H1 (cell line): ENCODE measurements at regions not wholly inside any gene's neighbourhood (a gene's known extent, or its start where the extent isn't known, plus 50 kb on each side); places are given as distances from the start of the nearest gene placed in this dataset.

Experiments
- CTCF ChIA-PET: fragments of 300-600 bp; sonication (Branson Sonifier 250); formaldehyde crosslinking; loops from one replicate; lab custom pipeline; 2021; ENCODE audit not compliant: partially characterized antibody; lab: Charles Lee
- POLR2A ChIA-PET: fragments of 300-600 bp; sonication (Branson Sonifier 250); formaldehyde crosslinking; loops from one replicate; lab custom pipeline; 2021; ENCODE audit warnings: inconsistent platforms; ENCODE audit not compliant: partially characterized antibody; lab: Charles Lee
- DNase-seq, 2 experiments: peaks; one replicate each; pipeline versions ENCODE4 v3.0.0 to v3.0.0-alpha.2; 2010 to 2022; ENCODE audit warnings: low spot score in 2 of 2, low read depth in 1 of 2, mixed read lengths in 1 of 2
- FAIRE-seq: peaks from 2 replicates; lab custom pipeline; 2011; peaks lifted over from hg19 to GRCh38; lab: Jason Lieb, UNC
- H2AFZ ChIP-seq: 2 replicates; pipeline ENCODE4 v1.8.1; 2012; ENCODE audit warnings: low read length, inconsistent platforms
- H2AK5ac ChIP-seq: 2 replicates; pipeline ENCODE4 v1.6.1; 2013; ENCODE audit warnings: low read depth, low read length
- H2BK120ac ChIP-seq: replicated peaks from 2 replicates; pipeline ENCODE3; 2013; ENCODE audit warnings: low read depth, low read length, inconsistent platforms
- H2BK12ac ChIP-seq: 2 replicates; pipeline ENCODE4 v1.6.1; 2013; ENCODE audit warnings: low read depth, low read length
- H2BK15ac ChIP-seq: 2 replicates; pipeline ENCODE4 v1.6.1; 2013; ENCODE audit warnings: low read length
- H2BK20ac ChIP-seq: 2 replicates; pipeline ENCODE4 v1.6.1; 2013; ENCODE audit warnings: low read length
- H2BK5ac ChIP-seq: 2 replicates; pipeline ENCODE4 v1.6.1; 2013; ENCODE audit warnings: low read depth, low read length
- H3K14ac ChIP-seq: 2 replicates; pipeline ENCODE4 v1.6.1; 2013; ENCODE audit warnings: inconsistent platforms; ENCODE audit not compliant: insufficient read length
- H3K18ac ChIP-seq: 2 replicates; pipeline ENCODE4 v1.6.1; 2013; ENCODE audit warnings: low read length; ENCODE audit errors: extremely low read depth
- H3K23ac ChIP-seq: 2 replicates; pipeline ENCODE4 v1.6.1; 2013; ENCODE audit warnings: inconsistent platforms; ENCODE audit not compliant: insufficient read length
- H3K23me2 ChIP-seq: 2 replicates; pipeline ENCODE4 v1.6.1; 2013; ENCODE audit warnings: low read depth, low read length
- H3K27ac ChIP-seq: 2 replicates; pipeline ENCODE4 v1.6.1; 2011; ENCODE audit warnings: low read depth, low read length, inconsistent platforms
- H3K27me3 ChIP-seq, 4 experiments: replicated peaks in 1 of 4; 1 replicate in 1 of 4; 2 replicates in 3 of 4; pipeline versions ENCODE4 v1.6.1 to v1.8.1; 2011 to 2013; ENCODE audit warnings: low read length in 3 of 4, mild to moderate bottlenecking in 3 of 4, inconsistent platforms in 2 of 4, mixed read lengths in 2 of 4, moderate library complexity in 1 of 4; ENCODE audit not compliant: control insufficient read depth in 3 of 4, insufficient read depth in 3 of 4; ENCODE audit errors: extremely low read depth in 1 of 4
- H3K36me3 ChIP-seq, 4 experiments: 2 replicates each; pipeline versions ENCODE4 v1.6.1 to v1.8.1; 2011 to 2013; ENCODE audit warnings: mild to moderate bottlenecking in 4 of 4, low read length in 3 of 4, moderate library complexity in 2 of 4, control low read depth in 1 of 4, inconsistent platforms in 1 of 4; ENCODE audit not compliant: insufficient read depth in 4 of 4, control insufficient read depth in 2 of 4
- H3K4ac ChIP-seq: replicated peaks from 2 replicates; pipeline ENCODE3; 2013; ENCODE audit warnings: low read length, low read depth, mixed read lengths, inconsistent platforms; ENCODE audit not compliant: insufficient read length
- H3K4me1 ChIP-seq, 4 experiments: replicated peaks in 1 of 4; 1 replicate in 1 of 4; 2 replicates in 3 of 4; pipeline versions ENCODE4 v1.6.1 to v1.8.1; 2011 to 2013; ENCODE audit warnings: low read length in 3 of 4, inconsistent platforms in 2 of 4, mixed read lengths in 1 of 4; ENCODE audit not compliant: insufficient read depth in 4 of 4, control insufficient read depth in 3 of 4
- H3K4me2 ChIP-seq, 2 experiments: 2 replicates each; pipeline versions ENCODE4 v1.6.1 to v1.8.1; 2011 to 2013; ENCODE audit warnings: low read depth in 2 of 2, low read length in 2 of 2, control low read depth in 1 of 2, inconsistent platforms in 1 of 2, mild to moderate bottlenecking in 1 of 2; ENCODE audit not compliant: insufficient read depth in 1 of 2
- H3K4me3 ChIP-seq, 4 experiments: fragments of 200-600, 300-600 bp in 1 of 4; sonication (generic), shearing (Covaris generic), sonication (Bioruptor Twin) in 1 of 4; 2 replicates each; pipeline versions ENCODE4 v1.5.1 to v1.8.1; 2011 to 2016; ENCODE audit warnings: low read length in 4 of 4, low read depth in 3 of 4, control low read depth in 2 of 4, inconsistent platforms in 2 of 4, mild to moderate bottlenecking in 2 of 4, mixed read lengths in 1 of 4, moderate library complexity in 1 of 4; ENCODE audit not compliant: insufficient read depth in 2 of 4; ENCODE audit errors: extremely low read depth in 1 of 4
- H3K56ac ChIP-seq: replicated peaks from 2 replicates; pipeline ENCODE3; 2013; ENCODE audit warnings: low read depth, mild to moderate bottlenecking, mixed read lengths, low read length, inconsistent platforms; ENCODE audit not compliant: insufficient read length
- H3K79me1 ChIP-seq: 2 replicates; pipeline ENCODE4 v1.6.1; 2013; ENCODE audit warnings: low read depth, low read length, control low read depth
- H3K79me2 ChIP-seq, 2 experiments: 2 replicates each; pipeline versions ENCODE4 v1.6.1 to v1.8.1; 2012 to 2013; ENCODE audit warnings: low read length in 2 of 2, mild to moderate bottlenecking in 2 of 2, inconsistent platforms in 1 of 2; ENCODE audit not compliant: insufficient read depth in 2 of 2, control insufficient read depth in 1 of 2
- H3K9ac ChIP-seq, 4 experiments: replicated peaks in 1 of 4; 1 replicate in 1 of 4; 2 replicates in 3 of 4; pipeline versions ENCODE4 v1.6.1 to v1.8.1; 2011 to 2013; ENCODE audit warnings: low read depth in 3 of 4, low read length in 3 of 4, control low read depth in 2 of 4, mild to moderate bottlenecking in 2 of 4, moderate library complexity in 2 of 4, inconsistent platforms in 1 of 4; ENCODE audit errors: extremely low read depth in 1 of 4
- H3K9me3 ChIP-seq, 2 experiments: 2 replicates each; pipeline versions ENCODE4 v1.6.1 to v1.8.1; 2012 to 2013; ENCODE audit warnings: mild to moderate bottlenecking in 2 of 2, moderate library complexity in 2 of 2, control low read depth in 1 of 2, inconsistent platforms in 1 of 2, low read depth in 1 of 2, low read length in 1 of 2, mixed read lengths in 1 of 2; ENCODE audit not compliant: insufficient read depth in 2 of 2
- H4K20me1 ChIP-seq, 2 experiments: replicated peaks in 1 of 2; 2 replicates each; pipeline versions ENCODE3 to v1.8.1; 2011 to 2013; ENCODE audit warnings: inconsistent platforms in 2 of 2, low read length in 2 of 2, mild to moderate bottlenecking in 1 of 2; ENCODE audit not compliant: insufficient read depth in 2 of 2, control insufficient read depth in 1 of 2
- H4K5ac ChIP-seq: 2 replicates; pipeline ENCODE4 v1.6.1; 2013; ENCODE audit warnings: low read length, low read depth, mixed read lengths, inconsistent platforms; ENCODE audit not compliant: insufficient read length
- H4K8ac ChIP-seq: 2 replicates; pipeline ENCODE4 v1.8.0; 2013; ENCODE audit warnings: mild to moderate bottlenecking, moderate library complexity, low read length, inconsistent platforms; ENCODE audit not compliant: insufficient read depth; ENCODE audit errors: extremely low read depth
- H4K91ac ChIP-seq: replicated peaks from 2 replicates; pipeline ENCODE3; 2013; ENCODE audit warnings: low read length, mixed read lengths, inconsistent platforms; ENCODE audit not compliant: insufficient read length
- RXRA ChIP-seq: IDR thresholded peaks from 2 replicates; pipeline ENCODE4 v1.6.1; 2011; ENCODE audit warnings: low read depth, mild to moderate bottlenecking, low read length, moderate library complexity; ENCODE audit not compliant: insufficient read depth
- TAF1 ChIP-seq: IDR thresholded peaks from 2 replicates; pipeline ENCODE4 v1.6.1; 2011; ENCODE audit warnings: mild to moderate bottlenecking, low read depth, low read length
- TCF12 ChIP-seq: IDR thresholded peaks from 2 replicates; pipeline ENCODE4 v1.6.1; 2011; ENCODE audit warnings: low read depth, mild to moderate bottlenecking, low read length
- WGBS, 2 experiments: shearing (Covaris generic) in 1 of 2; methylation state at CpG; one replicate each; pipeline versions ENCODE4 v1.1.6 to v1.1.7; 2013 to 2015; ENCODE audit warnings: low lambda C conversion rate in 2 of 2, mixed read lengths in 2 of 2, inconsistent platforms in 1 of 2, low coverage in 1 of 2, missing lambda C conversion rate in 1 of 2; ENCODE audit not compliant: insufficient replicate concordance in 2 of 2, insufficient coverage in 1 of 2, insufficient read length in 1 of 2; ENCODE audit errors: extremely low coverage in 1 of 2, missing lambda C conversion rate in 1 of 2; 5-methylcytosine and 5-hydroxymethylcytosine counted together

DNA sequence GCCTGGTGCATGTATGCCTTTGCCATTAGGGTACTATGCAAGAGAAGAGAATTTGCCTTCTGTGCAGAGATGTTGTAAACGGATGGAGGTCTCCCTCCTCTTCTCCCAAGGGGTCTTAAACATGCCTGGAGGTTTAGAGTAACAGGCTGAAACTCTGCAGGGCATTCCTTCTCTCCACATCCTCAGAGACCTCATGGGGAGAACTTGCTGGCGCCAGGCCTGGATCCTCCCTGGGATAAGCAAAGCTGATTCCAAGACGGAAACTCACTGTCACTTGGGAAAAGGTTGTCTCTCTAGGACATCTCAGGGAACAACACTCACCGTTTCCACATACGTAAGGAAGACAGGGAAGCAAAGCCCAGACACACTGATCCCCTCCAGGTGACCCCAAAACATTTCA lies 76.9 kb upstream of the GPM6B start:
- POLR2A ChIA-PET = interaction anchor here (1.4 kb wide), 1 partner anchor 45 kb away, joined by 3 read pairs; no protein-coding TSS in a partner anchor
- Histone ChIP-seq H3K36me3 (no peaks in the 10 kb centered on the region), H2BK12ac (no peak overlapping the region), H4K20me1 (no peaks in the 10 kb centered on the region), H3K4me1 (peaks cover 0 to 15% (median 7%) of the 10 kb centered on the region in 4 experiments; a peak in 5 of 7 replicates), H3K79me1 (no peaks in the 10 kb centered on the region), H4K91ac (no peak overlapping the region), H3K23me2 (no peaks in the 10 kb centered on the region), H3K56ac (no peak overlapping the region)
- WGBS, 2 experiments = 86% methylated on average over 4 of the region's 5 CpGs; no CpG with 5 or more reads in 1 of the 2 experiments
- DNase-seq = no peak
- no peak for TF ChIP-seq TAF1
- no peak for TF ChIP-seq RXRA
- TF ChIP-seq TCF12 = no peak
- TF ChIP-seq, all 59 proteins: peak for 0
- no peaks in the 10 kb centered on the region for H3K27me3 ChIP-seq
- H2AK5ac ChIP-seq = no peak overlapping the region
- no peak overlapping the region for H3K27ac ChIP-seq
- no peak overlapping the region for H2AFZ ChIP-seq
- no peak overlapping the region; a peak in 1 of 4 replicates for H3K4me2 ChIP-seq
- no peak overlapping the region for H4K8ac ChIP-seq
- no peak overlapping the region for H2BK120ac ChIP-seq
- no peak overlapping the region for H3K4me3 ChIP-seq
- H2BK20ac ChIP-seq = no peak overlapping the region
- no peak overlapping the region for H3K9ac ChIP-seq
- no peak for FAIRE-seq
- no peak overlapping the region for H3K4ac ChIP-seq
- H3K23ac ChIP-seq = no peak overlapping the region
- H2BK5ac ChIP-seq = no peak overlapping the region
- no peak overlapping the region for H3K14ac ChIP-seq
- no peak overlapping the region for H3K18ac ChIP-seq
- no peak overlapping the region for H2BK15ac ChIP-seq
- H3K79me2 ChIP-seq = peaks cover 0 to 91% of the 10 kb centered on the region in 2 experiments; a peak in 2 of 4 replicates
- CTCF ChIA-PET = no interaction called here
- no peaks in the 10 kb centered on the region for H3K9me3 ChIP-seq
- no peak overlapping the region for H4K5ac ChIP-seq
